Endothelial cell of umbilical vein (primary cell): ENCODE measurements at regions not wholly inside any gene's neighbourhood (a gene's known extent, or its start where the extent isn't known, plus 50 kb on each side); places are given as distances from the start of the nearest gene placed in this dataset.

Experiments used
- BruUV-seq: library from RNA; stranded (reverse); fragments of 400-500 nt; replicated peaks from 2 replicates; lab custom pipeline; 2021; lab: Mats Ljungman, UMichigan
- CTCF ChIA-PET: fragments of 300-600, 350-600 bp; sonication (Branson Sonifier 250); formaldehyde crosslinking; loops from one replicate; lab custom pipeline; 2021; ENCODE audit warnings: antibody characterized with exemption, inconsistent platforms; lab: Charles Lee
- POLR2A ChIA-PET: fragments of 300-600, 350-600 bp; sonication (Branson Sonifier 250); formaldehyde crosslinking; loops from one replicate; lab custom pipeline; 2021; ENCODE audit warnings: antibody characterized with exemption, inconsistent platforms; lab: Charles Lee
- DNase-seq: peaks from one replicate; pipeline ENCODE4 v3.0.0-alpha.2; 2011; ENCODE audit warnings: low read depth, low spot score
- FAIRE-seq: peaks from 2 replicates; lab custom pipeline; 2011; peaks lifted over from hg19 to GRCh38; lab: Jason Lieb, UNC
- H2AFZ ChIP-seq: 2 replicates; pipeline ENCODE4 v1.6.0; 2012; ENCODE audit warnings: low read depth, low read length, control low read depth, inconsistent platforms
- H3K27ac ChIP-seq: 2 replicates; pipeline ENCODE4 v1.5.1; 2011; ENCODE audit warnings: low read depth, mild to moderate bottlenecking, control low read depth, low read length, moderate library complexity; ENCODE audit not compliant: insufficient read depth
- H3K27me3 ChIP-seq, 2 experiments: 2 replicates each; pipeline versions ENCODE4 v1.6.0 to v1.6.1; 2011; ENCODE audit warnings: low read length in 2 of 2, mixed read lengths in 1 of 2; ENCODE audit not compliant: control insufficient read depth in 2 of 2, insufficient read depth in 2 of 2
- H3K36me3 ChIP-seq, 2 experiments: 2 replicates in 1 of 2; 3 replicates in 1 of 2; pipeline ENCODE4 v1.5.1; 2011; ENCODE audit warnings: low read length in 2 of 2, mild to moderate bottlenecking in 1 of 2, moderate library complexity in 1 of 2; ENCODE audit not compliant: control insufficient read depth in 2 of 2, insufficient read depth in 2 of 2; ENCODE audit errors: extremely low read depth in 1 of 2
- H3K4me1 ChIP-seq: 3 replicates; pipeline ENCODE4 v1.5.1; 2011; ENCODE audit warnings: mild to moderate bottlenecking, low read length; ENCODE audit not compliant: control insufficient read depth, insufficient read depth; ENCODE audit errors: extremely low read depth
- H3K4me2 ChIP-seq: 2 replicates; pipeline ENCODE4 v1.6.1; 2011; ENCODE audit warnings: low read length, control low read depth, mixed read lengths; ENCODE audit not compliant: insufficient read depth
- H3K4me3 ChIP-seq, 3 experiments: fragments of 200-600 bp in 1 of 3; sonication (generic), shearing (Covaris generic) in 1 of 3; replicated peaks in 1 of 3; 2 replicates each; pipeline ENCODE4 v1.5.1; 2011 to 2016; ENCODE audit warnings: control low read depth in 3 of 3, low read length in 3 of 3, mild to moderate bottlenecking in 2 of 3, inconsistent platforms in 1 of 3, low read depth in 1 of 3, moderate library complexity in 1 of 3; ENCODE audit not compliant: insufficient read depth in 1 of 3
- H3K79me2 ChIP-seq: 2 replicates; pipeline ENCODE4 v1.6.0; 2012; ENCODE audit warnings: low read length, inconsistent platforms; ENCODE audit not compliant: control insufficient read depth, insufficient read depth
- H3K9ac ChIP-seq: replicated peaks from 2 replicates; pipeline ENCODE3; 2011; ENCODE audit warnings: low read length, control low read depth; ENCODE audit not compliant: insufficient read depth; ENCODE audit errors: extremely low read depth
- H3K9me1 ChIP-seq: replicated peaks from 3 replicates; pipeline ENCODE4 v1.6.0; 2011; ENCODE audit warnings: mild to moderate bottlenecking, low read length; ENCODE audit not compliant: control insufficient read depth, insufficient read depth; ENCODE audit errors: extremely low read depth
- H3K9me3 ChIP-seq: replicated peaks from 2 replicates; pipeline ENCODE4 v1.5.1; 2012; ENCODE audit warnings: low read length, inconsistent platforms; ENCODE audit not compliant: control insufficient read depth, insufficient read depth
- H4K20me1 ChIP-seq: replicated peaks from 2 replicates; pipeline ENCODE3; 2011; ENCODE audit warnings: mild to moderate bottlenecking, low read length; ENCODE audit not compliant: control insufficient read depth, insufficient read depth; ENCODE audit errors: extremely low read depth
- EZH2 ChIP-seq: IDR thresholded peaks from 2 replicates; pipeline ENCODE4 v1.6.1; 2012; ENCODE audit warnings: borderline replicate concordance, low read depth, mild to moderate bottlenecking, moderate library complexity, low read length, inconsistent platforms; ENCODE audit not compliant: severe bottlenecking
- FOS ChIP-seq: IDR thresholded peaks from 2 replicates; pipeline ENCODE4 v1.6.1; 2011; ENCODE audit warnings: mild to moderate bottlenecking, low read length, moderate library complexity, borderline replicate concordance; ENCODE audit not compliant: insufficient read depth
- GATA2 ChIP-seq: IDR thresholded peaks from 2 replicates; pipeline ENCODE4 v1.7.0; 2011; ENCODE audit warnings: low read depth, mild to moderate bottlenecking, moderate library complexity, mixed read lengths, low read length; ENCODE audit not compliant: insufficient read length, insufficient read depth
- JUN ChIP-seq: IDR thresholded peaks from 2 replicates; pipeline ENCODE4 v1.6.1; 2011; ENCODE audit warnings: borderline replicate concordance, low read depth; ENCODE audit not compliant: insufficient read length, insufficient read depth
- MYC ChIP-seq: IDR thresholded peaks from one replicate; pipeline ENCODE4 v1.6.1; 2011; ENCODE audit warnings: mild to moderate bottlenecking, low read depth, low read length
- POLR2A ChIP-seq: IDR thresholded peaks from 2 replicates; pipeline ENCODE4 v1.6.1; 2012; ENCODE audit warnings: low read depth, mild to moderate bottlenecking, control low read depth, low read length
- POLR2AphosphoS5 ChIP-seq: IDR thresholded peaks from 2 replicates; pipeline ENCODE4 v1.6.1; 2012; ENCODE audit warnings: low read depth, mild to moderate bottlenecking, control low read depth, low read length, moderate library complexity; ENCODE audit not compliant: insufficient read depth
- dilution Hi-C: fragments of 300-500 bp; cut with MboI; formaldehyde crosslinking; loops from one replicate; pipeline ENCODE4 v1.15.0; 2019; ENCODE audit warnings: low sequenced_read_pairs; ENCODE audit not compliant: extremely low pct_ligation_motif_present
- intact Hi-C: fragments of 100-400 bp; cut with micrococcal nuclease; formaldehyde crosslinking; loops from one replicate; pipeline ENCODE4 v1.10.0; 2022
- TF ChIP-seq, protein P1 (sequence below): IDR thresholded peaks from 2 replicates; pipeline ENCODE4 v1.6.1; 2011; ENCODE audit not compliant: insufficient read depth, insufficient read length
- TF ChIP-seq, protein P2 (sequence below), 2 donors: IDR thresholded peaks; 1 replicate in 1 of 2; 2 replicates in 1 of 2; pipeline ENCODE4 v1.5.1; 2011; ENCODE audit warnings: low read length in 2 of 2, mild to moderate bottlenecking in 2 of 2, moderate library complexity in 2 of 2, control low read depth in 1 of 2, inconsistent platforms in 1 of 2, low read depth in 1 of 2; ENCODE audit not compliant: insufficient read depth in 1 of 2; ENCODE audit errors: extremely low read depth in 1 of 2

DNA sequence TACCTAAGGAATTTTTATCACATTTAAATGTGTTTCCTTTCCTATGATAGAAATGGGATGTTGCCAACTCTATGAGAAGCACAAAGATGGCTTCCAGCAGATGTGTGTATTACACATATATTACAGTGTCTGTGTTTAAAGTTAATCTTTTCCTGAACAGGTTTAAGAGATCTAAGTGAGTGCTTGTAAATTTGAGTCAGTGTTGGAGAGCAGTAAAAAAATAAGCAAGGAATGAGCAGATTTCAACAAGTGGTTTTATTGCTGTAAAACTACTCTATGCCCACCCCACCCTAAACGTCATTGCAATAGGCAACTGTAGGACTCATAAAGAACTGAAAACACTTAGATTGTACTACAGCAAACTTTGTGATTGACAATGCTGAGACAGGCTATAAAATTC lies 248.7 kb downstream of the KLF5 start:
- POLR2A ChIA-PET = no interaction called here
- dilution Hi-C loops = no loop called here

DNA sequence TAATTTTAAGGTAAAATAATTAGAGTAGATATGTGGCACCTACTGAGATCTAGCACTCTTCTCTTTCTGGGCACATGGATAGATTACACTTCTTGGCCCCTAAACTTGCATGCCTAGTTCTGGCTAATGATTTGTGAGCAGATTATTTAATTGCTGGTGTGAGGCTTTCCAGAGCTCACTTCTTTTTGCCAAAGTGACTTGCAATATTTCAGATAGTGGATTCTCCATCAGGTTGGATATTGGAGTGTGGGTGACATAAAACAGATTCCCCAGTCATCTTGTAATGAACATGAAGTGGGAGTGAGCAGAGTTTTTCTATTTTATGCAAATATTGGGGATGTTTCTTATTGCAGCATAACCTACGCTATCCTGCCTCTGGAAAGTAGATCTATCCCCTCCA lies 247.9 kb downstream of the KLF5 start:
- H2AFZ ChIP-seq = no peak overlapping the region
- H3K4me1 ChIP-seq = no peaks in the 10 kb centered on the region
- no TSS peak for BruUV-seq
- no peaks in the 10 kb centered on the region for H4K20me1 ChIP-seq
- H3K4me3 ChIP-seq = no peak overlapping the region
- DNase-seq = no peak
- no peaks in the 10 kb centered on the region for H3K79me2 ChIP-seq
- no peak overlapping the region for H3K9ac ChIP-seq
- dilution Hi-C loops (no loop called here), intact Hi-C loops (no loop called here)
- H3K36me3 ChIP-seq = no peaks in the 10 kb centered on the region
- no peaks in the 10 kb centered on the region for H3K9me3 ChIP-seq
- no peaks in the 10 kb centered on the region for H3K27me3 ChIP-seq
- H3K9me1 ChIP-seq = no peaks in the 10 kb centered on the region
- CTCF ChIA-PET = no interaction called here
- TF ChIP-seq JUN = no peak
- no peak for TF ChIP-seq EZH2
- no peak for TF ChIP-seq POLR2AphosphoS5
- TF ChIP-seq, protein P1, sequence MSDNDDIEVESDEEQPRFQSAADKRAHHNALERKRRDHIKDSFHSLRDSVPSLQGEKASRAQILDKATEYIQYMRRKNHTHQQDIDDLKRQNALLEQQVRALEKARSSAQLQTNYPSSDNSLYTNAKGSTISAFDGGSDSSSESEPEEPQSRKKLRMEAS = no peak
- TF ChIP-seq MYC = no peak
- TF ChIP-seq FOS = no peak
- TF ChIP-seq, protein P2, sequence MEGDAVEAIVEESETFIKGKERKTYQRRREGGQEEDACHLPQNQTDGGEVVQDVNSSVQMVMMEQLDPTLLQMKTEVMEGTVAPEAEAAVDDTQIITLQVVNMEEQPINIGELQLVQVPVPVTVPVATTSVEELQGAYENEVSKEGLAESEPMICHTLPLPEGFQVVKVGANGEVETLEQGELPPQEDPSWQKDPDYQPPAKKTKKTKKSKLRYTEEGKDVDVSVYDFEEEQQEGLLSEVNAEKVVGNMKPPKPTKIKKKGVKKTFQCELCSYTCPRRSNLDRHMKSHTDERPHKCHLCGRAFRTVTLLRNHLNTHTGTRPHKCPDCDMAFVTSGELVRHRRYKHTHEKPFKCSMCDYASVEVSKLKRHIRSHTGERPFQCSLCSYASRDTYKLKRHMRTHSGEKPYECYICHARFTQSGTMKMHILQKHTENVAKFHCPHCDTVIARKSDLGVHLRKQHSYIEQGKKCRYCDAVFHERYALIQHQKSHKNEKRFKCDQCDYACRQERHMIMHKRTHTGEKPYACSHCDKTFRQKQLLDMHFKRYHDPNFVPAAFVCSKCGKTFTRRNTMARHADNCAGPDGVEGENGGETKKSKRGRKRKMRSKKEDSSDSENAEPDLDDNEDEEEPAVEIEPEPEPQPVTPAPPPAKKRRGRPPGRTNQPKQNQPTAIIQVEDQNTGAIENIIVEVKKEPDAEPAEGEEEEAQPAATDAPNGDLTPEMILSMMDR (IDR thresholded peaks at IDR 0.05; ENCODE audit: extremely low read depth in 1 of 2, insufficient read depth in 1 of 2, low read depth in 1 of 2, low read length in 2 of 2) = no peak
- no peak for TF ChIP-seq GATA2
- no peak for TF ChIP-seq POLR2A
- no peak for FAIRE-seq
- no peak overlapping the region for H3K27ac ChIP-seq
- H3K4me2 ChIP-seq = no peak overlapping the region
- POLR2A ChIA-PET = no interaction called here

More for the DNA sequence above, 248.7 kb downstream of the KLF5 start:
- DNase-seq (no peak), FAIRE-seq (no peak)
- no peak overlapping the region for H3K27ac ChIP-seq
- no peaks in the 10 kb centered on the region for H3K9me1 ChIP-seq
- no peak for TF ChIP-seq GATA2
- TF ChIP-seq, protein P2 (IDR thresholded peaks at IDR 0.05; ENCODE audit: extremely low read depth in 1 of 2, insufficient read depth in 1 of 2, low read depth in 1 of 2, low read length in 2 of 2) = no peak
- no peak for TF ChIP-seq POLR2A
- TF ChIP-seq POLR2AphosphoS5 = no peak
- no peak for TF ChIP-seq FOS
- H3K9ac ChIP-seq = no peak overlapping the region
- no peak overlapping the region for H3K4me2 ChIP-seq
- H3K27me3 ChIP-seq = no peaks in the 10 kb centered on the region
- H3K4me1 ChIP-seq = no peaks in the 10 kb centered on the region
- no peaks in the 10 kb centered on the region for H3K36me3 ChIP-seq
- CTCF ChIA-PET = no interaction called here
- BruUV-seq = no TSS peak
- H2AFZ ChIP-seq = no peak overlapping the region
- no peak overlapping the region for H3K4me3 ChIP-seq
- H3K9me3 ChIP-seq = no peaks in the 10 kb centered on the region
- no peaks in the 10 kb centered on the region for H3K79me2 ChIP-seq
- intact Hi-C loops = no loop called here
- H4K20me1 ChIP-seq = no peaks in the 10 kb centered on the region
